ENCODE measurements at regions not wholly inside any gene's neighbourhood (a gene's known extent, or its start where the extent isn't known, plus 50 kb on each side); places are given as distances from the start of the nearest gene placed in this dataset.

DNA sequence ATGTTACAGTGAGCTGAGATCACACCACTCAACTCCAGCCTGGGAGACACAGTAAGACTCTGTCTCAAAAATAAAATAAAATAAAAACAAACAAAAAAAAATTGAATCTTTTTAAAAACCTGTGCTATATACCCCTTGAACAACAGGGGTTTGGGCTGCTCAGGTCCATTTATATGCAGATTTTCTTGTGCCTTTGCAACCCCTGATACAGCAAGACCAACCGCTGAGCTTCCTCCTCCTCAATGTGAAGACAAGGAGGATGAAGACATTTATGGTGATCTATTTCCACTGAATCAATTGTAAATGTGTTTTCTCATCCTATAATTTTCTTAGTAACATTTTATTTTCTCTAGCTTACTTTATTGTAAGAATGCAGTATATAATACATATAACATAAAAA, 831.0 kb upstream of the ARPP21 start:
- TF ChIP-seq TCF7 (CRISPR knock-in tag; IDR thresholded peaks at IDR 0.05; ENCODE audit: low read depth): no peak
- TF ChIP-seq, protein P1, sequence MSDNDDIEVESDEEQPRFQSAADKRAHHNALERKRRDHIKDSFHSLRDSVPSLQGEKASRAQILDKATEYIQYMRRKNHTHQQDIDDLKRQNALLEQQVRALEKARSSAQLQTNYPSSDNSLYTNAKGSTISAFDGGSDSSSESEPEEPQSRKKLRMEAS (CRISPR knock-in tag; IDR thresholded peaks at IDR 0.05): no peak
- TF ChIP-seq, protein P2, sequence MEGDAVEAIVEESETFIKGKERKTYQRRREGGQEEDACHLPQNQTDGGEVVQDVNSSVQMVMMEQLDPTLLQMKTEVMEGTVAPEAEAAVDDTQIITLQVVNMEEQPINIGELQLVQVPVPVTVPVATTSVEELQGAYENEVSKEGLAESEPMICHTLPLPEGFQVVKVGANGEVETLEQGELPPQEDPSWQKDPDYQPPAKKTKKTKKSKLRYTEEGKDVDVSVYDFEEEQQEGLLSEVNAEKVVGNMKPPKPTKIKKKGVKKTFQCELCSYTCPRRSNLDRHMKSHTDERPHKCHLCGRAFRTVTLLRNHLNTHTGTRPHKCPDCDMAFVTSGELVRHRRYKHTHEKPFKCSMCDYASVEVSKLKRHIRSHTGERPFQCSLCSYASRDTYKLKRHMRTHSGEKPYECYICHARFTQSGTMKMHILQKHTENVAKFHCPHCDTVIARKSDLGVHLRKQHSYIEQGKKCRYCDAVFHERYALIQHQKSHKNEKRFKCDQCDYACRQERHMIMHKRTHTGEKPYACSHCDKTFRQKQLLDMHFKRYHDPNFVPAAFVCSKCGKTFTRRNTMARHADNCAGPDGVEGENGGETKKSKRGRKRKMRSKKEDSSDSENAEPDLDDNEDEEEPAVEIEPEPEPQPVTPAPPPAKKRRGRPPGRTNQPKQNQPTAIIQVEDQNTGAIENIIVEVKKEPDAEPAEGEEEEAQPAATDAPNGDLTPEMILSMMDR (IDR thresholded peaks at IDR 0.05): no peak
- TF ChIP-seq NFYB (CRISPR knock-in tag; conservative IDR thresholded peaks at IDR 0.05; ENCODE audit: low read depth): no peak
- no peak for TF ChIP-seq FOXJ3 (CRISPR knock-in tag; IDR thresholded peaks at IDR 0.05; ENCODE audit: borderline replicate concordance)
- TF ChIP-seq, protein P3, sequence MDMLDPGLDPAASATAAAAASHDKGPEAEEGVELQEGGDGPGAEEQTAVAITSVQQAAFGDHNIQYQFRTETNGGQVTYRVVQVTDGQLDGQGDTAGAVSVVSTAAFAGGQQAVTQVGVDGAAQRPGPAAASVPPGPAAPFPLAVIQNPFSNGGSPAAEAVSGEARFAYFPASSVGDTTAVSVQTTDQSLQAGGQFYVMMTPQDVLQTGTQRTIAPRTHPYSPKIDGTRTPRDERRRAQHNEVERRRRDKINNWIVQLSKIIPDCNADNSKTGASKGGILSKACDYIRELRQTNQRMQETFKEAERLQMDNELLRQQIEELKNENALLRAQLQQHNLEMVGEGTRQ (CRISPR knock-in tag; IDR thresholded peaks at IDR 0.05): no peak
- TF ChIP-seq, protein P4, sequence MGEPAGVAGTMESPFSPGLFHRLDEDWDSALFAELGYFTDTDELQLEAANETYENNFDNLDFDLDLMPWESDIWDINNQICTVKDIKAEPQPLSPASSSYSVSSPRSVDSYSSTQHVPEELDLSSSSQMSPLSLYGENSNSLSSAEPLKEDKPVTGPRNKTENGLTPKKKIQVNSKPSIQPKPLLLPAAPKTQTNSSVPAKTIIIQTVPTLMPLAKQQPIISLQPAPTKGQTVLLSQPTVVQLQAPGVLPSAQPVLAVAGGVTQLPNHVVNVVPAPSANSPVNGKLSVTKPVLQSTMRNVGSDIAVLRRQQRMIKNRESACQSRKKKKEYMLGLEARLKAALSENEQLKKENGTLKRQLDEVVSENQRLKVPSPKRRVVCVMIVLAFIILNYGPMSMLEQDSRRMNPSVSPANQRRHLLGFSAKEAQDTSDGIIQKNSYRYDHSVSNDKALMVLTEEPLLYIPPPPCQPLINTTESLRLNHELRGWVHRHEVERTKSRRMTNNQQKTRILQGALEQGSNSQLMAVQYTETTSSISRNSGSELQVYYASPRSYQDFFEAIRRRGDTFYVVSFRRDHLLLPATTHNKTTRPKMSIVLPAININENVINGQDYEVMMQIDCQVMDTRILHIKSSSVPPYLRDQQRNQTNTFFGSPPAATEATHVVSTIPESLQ (CRISPR knock-in tag; IDR thresholded peaks at IDR 0.05): no peak
- no peak for TF ChIP-seq TP53 (CRISPR knock-in tag; IDR thresholded peaks at IDR 0.05)
- no peak for TF ChIP-seq CREB1 (CRISPR knock-in tag; IDR thresholded peaks at IDR 0.05)
- TF ChIP-seq, protein P5, sequence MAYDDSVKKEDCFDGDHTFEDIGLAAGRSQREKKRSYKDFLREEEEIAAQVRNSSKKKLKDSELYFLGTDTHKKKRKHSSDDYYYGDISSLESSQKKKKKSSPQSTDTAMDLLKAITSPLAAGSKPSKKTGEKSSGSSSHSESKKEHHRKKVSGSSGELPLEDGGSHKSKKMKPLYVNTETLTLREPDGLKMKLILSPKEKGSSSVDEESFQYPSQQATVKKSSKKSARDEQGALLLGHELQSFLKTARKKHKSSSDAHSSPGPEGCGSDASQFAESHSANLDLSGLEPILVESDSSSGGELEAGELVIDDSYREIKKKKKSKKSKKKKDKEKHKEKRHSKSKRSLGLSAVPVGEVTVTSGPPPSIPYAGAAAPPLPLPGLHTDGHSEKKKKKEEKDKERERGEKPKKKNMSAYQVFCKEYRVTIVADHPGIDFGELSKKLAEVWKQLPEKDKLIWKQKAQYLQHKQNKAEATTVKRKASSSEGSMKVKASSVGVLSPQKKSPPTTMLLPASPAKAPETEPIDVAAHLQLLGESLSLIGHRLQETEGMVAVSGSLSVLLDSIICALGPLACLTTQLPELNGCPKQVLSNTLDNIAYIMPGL (CRISPR knock-in tag; IDR thresholded peaks at IDR 0.05): no peak
- TF ChIP-seq, protein P6, sequence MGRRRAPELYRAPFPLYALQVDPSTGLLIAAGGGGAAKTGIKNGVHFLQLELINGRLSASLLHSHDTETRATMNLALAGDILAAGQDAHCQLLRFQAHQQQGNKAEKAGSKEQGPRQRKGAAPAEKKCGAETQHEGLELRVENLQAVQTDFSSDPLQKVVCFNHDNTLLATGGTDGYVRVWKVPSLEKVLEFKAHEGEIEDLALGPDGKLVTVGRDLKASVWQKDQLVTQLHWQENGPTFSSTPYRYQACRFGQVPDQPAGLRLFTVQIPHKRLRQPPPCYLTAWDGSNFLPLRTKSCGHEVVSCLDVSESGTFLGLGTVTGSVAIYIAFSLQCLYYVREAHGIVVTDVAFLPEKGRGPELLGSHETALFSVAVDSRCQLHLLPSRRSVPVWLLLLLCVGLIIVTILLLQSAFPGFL (CRISPR knock-in tag; IDR thresholded peaks at IDR 0.05; ENCODE audit: borderline replicate concordance): no peak

All from WTC11 (cell line).